ENCODE measurements at regions not wholly inside any gene's neighbourhood (a gene's known extent, or its start where the extent isn't known, plus 50 kb on each side); places are given as distances from the start of the nearest gene placed in this dataset.

DNA sequence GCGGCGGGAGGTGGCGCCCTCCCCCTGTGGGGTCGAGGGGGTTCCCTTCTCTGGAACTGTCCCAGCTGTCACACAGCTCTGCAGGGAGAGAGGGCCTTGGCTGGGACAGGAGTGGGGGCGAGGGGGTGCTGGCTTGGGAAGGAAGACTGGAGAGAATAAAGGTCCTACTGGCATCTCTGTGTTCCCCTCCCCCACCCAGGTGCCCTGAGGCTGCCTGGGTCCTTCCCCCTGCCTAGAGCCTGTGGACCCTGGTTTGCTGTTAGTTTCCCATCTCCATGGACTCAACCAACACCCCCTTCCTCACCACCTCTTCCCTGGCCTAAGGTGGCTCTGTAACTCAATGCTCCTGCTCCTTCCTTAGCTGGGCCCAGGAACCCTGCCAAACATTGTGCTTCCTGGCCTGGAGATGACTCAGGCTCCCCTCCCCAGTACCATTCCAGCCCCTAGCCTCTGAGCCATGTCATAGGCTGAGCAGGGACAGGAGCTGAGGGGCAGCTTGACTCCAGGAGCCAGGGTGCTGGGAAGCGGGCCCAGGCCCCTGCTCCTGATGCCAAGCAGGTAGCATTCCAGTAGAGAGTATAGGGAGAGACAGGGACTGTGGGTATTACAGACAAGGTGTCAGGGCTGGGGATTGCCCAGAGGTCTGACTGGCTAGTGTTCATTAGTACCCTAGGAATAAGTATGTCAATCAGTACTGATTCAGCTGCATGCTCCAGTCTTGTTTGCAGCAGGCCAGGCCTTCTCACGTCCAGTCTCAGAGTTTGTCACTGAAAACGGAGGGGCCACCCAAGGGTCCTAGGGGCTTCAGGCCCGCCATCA, 100.7 kb downstream of the EFNB1 start:
- no peak for ATAC-seq
- Mint-ChIP-seq H3K27ac (no peak overlapping the region), H3K4me3 (no peak overlapping the region), H3K36me3 (no peaks in the 10 kb centered on the region), H3K27me3 (no peaks in the 10 kb centered on the region), H3K9me3 (ENCODE audit: low read depth) (no peaks in the 10 kb centered on the region), H3K4me1 (no peaks in the 10 kb centered on the region)
- CTCF ChIA-PET = no interaction called here
- no peak for DNase-seq

GRCh38 chrX:68928401-68928800, 99.6 kb downstream of the EFNB1 start:
- H3K27ac Mint-ChIP-seq = no peak overlapping the region
- H3K9me3 Mint-ChIP-seq (ENCODE audit: low read depth) = no peaks in the 10 kb centered on the region
- H3K4me1 Mint-ChIP-seq = no peaks in the 10 kb centered on the region
- ATAC-seq (no peak), DNase-seq (no peak)
- no peaks in the 10 kb centered on the region for H3K27me3 Mint-ChIP-seq
- H3K4me3 Mint-ChIP-seq = no peak overlapping the region
- CTCF ChIA-PET = no interaction called here
- no peaks in the 10 kb centered on the region for H3K36me3 Mint-ChIP-seq

DNA sequence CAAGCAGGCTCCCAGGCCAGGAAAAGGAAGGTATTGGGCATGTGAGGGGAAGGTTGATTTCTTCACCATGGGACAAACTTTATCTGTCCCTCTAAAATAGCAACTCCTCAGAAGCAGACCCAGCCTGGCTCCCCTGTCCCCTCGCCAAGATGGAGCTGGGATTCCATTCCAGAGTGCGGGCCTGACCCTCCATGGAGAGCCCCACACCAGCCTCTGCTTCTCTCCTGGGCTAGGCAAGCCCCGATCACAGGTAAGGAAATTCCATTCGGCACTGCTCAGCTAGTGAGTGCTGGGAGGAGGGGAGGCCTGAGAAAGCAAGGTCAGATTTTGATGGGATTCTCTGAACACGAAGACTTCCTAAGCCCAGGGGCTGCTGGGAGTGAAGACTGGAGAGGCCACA, 98.4 kb downstream of the EFNB1 start:
- H3K27me3 Mint-ChIP-seq = no peaks in the 10 kb centered on the region
- no peak for DNase-seq
- no peak overlapping the region for H3K4me3 Mint-ChIP-seq
- H3K36me3 Mint-ChIP-seq = no peaks in the 10 kb centered on the region
- CTCF ChIA-PET = no interaction called here
- H3K27ac Mint-ChIP-seq = no peak overlapping the region
- ATAC-seq = no peak
- no peaks in the 10 kb centered on the region for H3K4me1 Mint-ChIP-seq
- H3K9me3 Mint-ChIP-seq (ENCODE audit: low read depth) = no peaks in the 10 kb centered on the region

GRCh38 chrX:68923147-68923546, 94.3 kb downstream of the EFNB1 start:
- CTCF ChIA-PET = no interaction called here
- H3K4me1 Mint-ChIP-seq = peaks cover 7% of the 10 kb centered on the region

GRCh38 chrX:68922013-68922412, 93.2 kb downstream of the EFNB1 start:
- no peak overlapping the region for H3K4me3 Mint-ChIP-seq
- no peaks in the 10 kb centered on the region for H3K27me3 Mint-ChIP-seq
- H3K4me1 Mint-ChIP-seq = peaks cover 7% of the 10 kb centered on the region
- H3K9me3 Mint-ChIP-seq (ENCODE audit: low read depth) = no peaks in the 10 kb centered on the region
- ATAC-seq = no peak
- CTCF ChIA-PET = no interaction called here
- no peaks in the 10 kb centered on the region for H3K36me3 Mint-ChIP-seq
- no peak overlapping the region for H3K27ac Mint-ChIP-seq
- DNase-seq = no peak

More at GRCh38 chrX:68923147-68923546, 94.3 kb downstream of the EFNB1 start:
- H3K4me3 Mint-ChIP-seq = no peak overlapping the region
- ATAC-seq (no peak), DNase-seq (no peak)
- H3K27ac Mint-ChIP-seq = no peak overlapping the region
- H3K9me3 Mint-ChIP-seq (ENCODE audit: low read depth) = no peaks in the 10 kb centered on the region
- no peaks in the 10 kb centered on the region for H3K36me3 Mint-ChIP-seq
- no peaks in the 10 kb centered on the region for H3K27me3 Mint-ChIP-seq

- no peaks in the 10 kb centered on the region for H3K27me3 Mint-ChIP-seq
- peaks cover 11% of the 10 kb centered on the region for H3K4me1 Mint-ChIP-seq
- CTCF ChIA-PET = no interaction called here
- no peak overlapping the region for H3K4me3 Mint-ChIP-seq
- H3K27ac Mint-ChIP-seq = no peak overlapping the region
- DNase-seq = no peak
- H3K9me3 Mint-ChIP-seq (ENCODE audit: low read depth) = no peaks in the 10 kb centered on the region
- ATAC-seq = no peak
- H3K36me3 Mint-ChIP-seq = no peaks in the 10 kb centered on the region
Observed at GRCh38 chrX:68920561-68920960, 91.7 kb downstream of the EFNB1 start.

- Mint-ChIP-seq H3K27ac (no peak overlapping the region), H3K4me3 (no peak overlapping the region), H3K27me3 (no peaks in the 10 kb centered on the region), H3K4me1 (peaks cover 15% of the 10 kb centered on the region), H3K9me3 (ENCODE audit: low read depth) (no peaks in the 10 kb centered on the region), H3K36me3 (no peaks in the 10 kb centered on the region)
- CTCF ChIA-PET = no interaction called here
- no peak for DNase-seq
- no peak for ATAC-seq
Observed at GRCh38 chrX:68919707-68920106, 90.9 kb downstream of the EFNB1 start.

DNA sequence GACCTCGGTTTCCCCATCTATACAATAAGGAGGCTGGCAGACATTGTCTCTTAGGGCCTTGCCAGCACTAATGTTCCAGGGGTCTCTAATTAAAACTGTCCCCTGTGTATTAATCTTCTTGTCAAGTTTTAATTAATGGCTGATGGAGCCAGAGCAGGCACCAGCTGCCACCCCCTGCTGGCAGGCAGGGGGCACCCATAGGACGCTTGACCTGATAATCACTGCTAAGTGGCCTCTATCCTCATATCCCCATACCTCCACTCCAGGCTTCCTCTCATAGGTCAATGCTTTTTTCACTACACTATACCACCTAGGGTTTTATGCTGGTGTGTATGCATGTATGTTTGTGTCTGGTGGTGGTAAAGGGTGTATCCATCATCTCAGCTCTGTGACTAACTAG, 89.4 kb downstream of the EFNB1 start:
- ATAC-seq (no peak), DNase-seq (no peak)
- Mint-ChIP-seq H3K4me1 (peaks cover 15% of the 10 kb centered on the region), H3K27ac (no peak overlapping the region), H3K36me3 (no peaks in the 10 kb centered on the region), H3K27me3 (no peaks in the 10 kb centered on the region), H3K4me3 (no peak overlapping the region), H3K9me3 (ENCODE audit: low read depth) (no peaks in the 10 kb centered on the region)
- CTCF ChIA-PET = no interaction called here

DNA sequence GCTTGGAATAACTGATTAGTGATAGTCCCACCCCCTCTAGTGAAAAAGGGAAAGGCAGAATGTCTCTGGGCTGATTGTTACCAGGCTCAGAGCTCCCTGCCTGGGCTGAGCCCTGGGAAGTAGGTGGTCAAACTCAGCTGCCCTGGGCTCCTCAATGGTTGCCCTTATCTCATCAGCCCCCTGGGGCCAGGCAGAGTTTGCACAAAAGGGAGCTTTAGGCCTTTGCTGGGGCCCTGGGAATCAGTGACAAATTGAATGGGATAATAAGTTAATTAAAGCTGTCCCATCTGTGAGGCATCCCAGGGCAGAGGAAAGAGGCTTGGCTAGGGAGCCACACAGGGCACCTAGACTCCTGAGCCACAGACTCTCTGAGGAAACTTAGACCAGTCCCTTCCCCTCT, 89.0 kb downstream of the EFNB1 start:
- Mint-ChIP-seq H3K4me3 (no peak overlapping the region), H3K9me3 (ENCODE audit: low read depth) (no peaks in the 10 kb centered on the region), H3K27me3 (peaks cover 2% of the 10 kb centered on the region), H3K36me3 (no peaks in the 10 kb centered on the region), H3K27ac (no peak overlapping the region), H3K4me1 (peaks cover 15% of the 10 kb centered on the region)
- no peak for ATAC-seq
- CTCF ChIA-PET = no interaction called here
- no peak for DNase-seq

DNA sequence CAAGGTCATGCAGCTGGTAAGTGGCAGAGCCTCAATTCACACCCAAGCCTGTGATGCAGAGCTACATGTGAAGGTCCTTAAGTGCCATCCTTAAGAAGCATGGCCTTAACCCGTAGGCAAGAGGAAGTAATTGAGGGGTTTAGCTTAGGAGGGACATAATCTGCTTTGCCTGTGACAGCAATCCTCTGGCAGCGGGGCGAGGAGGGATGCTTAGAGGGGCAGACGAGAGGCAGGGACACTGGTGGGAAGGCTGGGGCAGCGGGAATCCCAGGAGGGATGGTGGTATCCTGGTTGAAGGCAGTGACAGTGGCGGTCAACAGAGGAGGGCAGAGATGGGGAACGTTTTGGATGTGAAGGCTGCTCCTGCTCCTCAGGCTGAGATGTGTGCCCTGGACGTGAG, 88.1 kb downstream of the EFNB1 start:
- Mint-ChIP-seq H3K36me3 (no peaks in the 10 kb centered on the region), H3K9me3 (ENCODE audit: low read depth) (no peaks in the 10 kb centered on the region), H3K4me1 (peaks cover 15% of the 10 kb centered on the region), H3K4me3 (no peak overlapping the region), H3K27ac (no peak overlapping the region), H3K27me3 (peaks cover 6% of the 10 kb centered on the region)
- ATAC-seq (no peak), DNase-seq (no peak)
- CTCF ChIA-PET = no interaction called here

GRCh38 chrX:68915778-68916177, 87.0 kb downstream of the EFNB1 start:
- CTCF ChIA-PET = no interaction called here
- no peak overlapping the region for H3K4me3 Mint-ChIP-seq
- peaks cover 15% of the 10 kb centered on the region for H3K4me1 Mint-ChIP-seq
- no peaks in the 10 kb centered on the region for H3K36me3 Mint-ChIP-seq
- ATAC-seq = peak; percentile 70
- H3K27me3 Mint-ChIP-seq = peaks cover 6% of the 10 kb centered on the region
- peak; percentile 39 for DNase-seq
- no peaks in the 10 kb centered on the region for H3K9me3 Mint-ChIP-seq (ENCODE audit: low read depth)
- peak overlapping the region; percentile 28 for H3K27ac Mint-ChIP-seq

- no peak overlapping the region for H3K4me3 Mint-ChIP-seq
- CTCF ChIA-PET = no interaction called here
Observed at GRCh38 chrX:68914479-68914946, 85.7 kb downstream of the EFNB1 start.

GRCh38 chrX:68913249-68913547, 84.4 kb downstream of the EFNB1 start:
- no peaks in the 10 kb centered on the region for H3K36me3 Mint-ChIP-seq
- no peak overlapping the region for H3K27ac Mint-ChIP-seq
- ATAC-seq (no peak), DNase-seq (no peak)
- CTCF ChIA-PET = no interaction called here
- H3K27me3 Mint-ChIP-seq = peaks cover 6% of the 10 kb centered on the region
- H3K4me1 Mint-ChIP-seq = peaks cover 8% of the 10 kb centered on the region
- no peaks in the 10 kb centered on the region for H3K9me3 Mint-ChIP-seq (ENCODE audit: low read depth)
- H3K4me3 Mint-ChIP-seq = no peak overlapping the region

More at GRCh38 chrX:68914479-68914946, 85.7 kb downstream of the EFNB1 start:
- H3K4me1 Mint-ChIP-seq = peaks cover 8% of the 10 kb centered on the region
- no peak overlapping the region for H3K27ac Mint-ChIP-seq
- no peaks in the 10 kb centered on the region for H3K9me3 Mint-ChIP-seq (ENCODE audit: low read depth)
- DNase-seq (no peak), ATAC-seq (no peak)
- H3K36me3 Mint-ChIP-seq = no peaks in the 10 kb centered on the region
- H3K27me3 Mint-ChIP-seq = peaks cover 6% of the 10 kb centered on the region

DNA sequence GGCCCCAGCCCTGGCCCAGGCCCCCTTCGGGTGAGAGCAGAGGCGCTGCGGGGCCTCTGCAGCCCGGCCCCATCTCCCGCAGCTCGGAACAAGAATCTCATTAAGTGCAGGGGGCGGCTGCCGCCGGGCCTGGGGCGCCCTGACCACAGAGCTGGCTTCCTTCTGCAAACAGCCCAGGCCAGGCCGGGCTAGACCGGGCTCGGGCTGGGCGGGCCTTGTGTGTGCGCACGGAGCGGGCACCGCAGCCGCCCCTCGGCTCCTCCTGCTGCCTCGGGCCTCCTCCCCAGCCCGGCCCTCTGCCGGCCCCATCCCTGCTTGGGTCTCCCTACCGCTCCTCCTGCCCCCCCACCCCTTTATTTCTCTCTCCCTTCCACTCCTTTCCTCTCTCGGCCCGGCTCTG, 83.3 kb downstream of the EFNB1 start:
- DNase-seq (no peak), ATAC-seq (no peak)
- Mint-ChIP-seq H3K27me3 (peaks cover 6% of the 10 kb centered on the region), H3K36me3 (no peaks in the 10 kb centered on the region), H3K4me1 (peaks cover 8% of the 10 kb centered on the region), H3K9me3 (ENCODE audit: low read depth) (no peaks in the 10 kb centered on the region), H3K27ac (no peak overlapping the region), H3K4me3 (no peak overlapping the region)
- CTCF ChIA-PET = no interaction called here

All from activated CD8-positive, alpha-beta memory T cell treated with anti-CD3 and anti-CD28 coated beads, Interleukin-2, amount 10 ng/mL, durations not matched to agents 7 days and 5 days (primary cell).